TTC549 (cell line): ENCODE measurements at regions not wholly inside any gene's neighbourhood (a gene's known extent, or its start where the extent isn't known, plus 50 kb on each side); places are given as distances from the start of the nearest gene placed in this dataset.
"Not testable (repeated sequence)": the region's sequence is repeated elsewhere in the genome, so short reads cannot be mapped to it uniquely, and the experiment has no call there.

Experiments
- FAIRE-seq: peaks from 2 replicates; lab custom pipeline; 2012; peaks lifted over from hg19 to GRCh38; lab: Jason Lieb, UNC

DNA sequence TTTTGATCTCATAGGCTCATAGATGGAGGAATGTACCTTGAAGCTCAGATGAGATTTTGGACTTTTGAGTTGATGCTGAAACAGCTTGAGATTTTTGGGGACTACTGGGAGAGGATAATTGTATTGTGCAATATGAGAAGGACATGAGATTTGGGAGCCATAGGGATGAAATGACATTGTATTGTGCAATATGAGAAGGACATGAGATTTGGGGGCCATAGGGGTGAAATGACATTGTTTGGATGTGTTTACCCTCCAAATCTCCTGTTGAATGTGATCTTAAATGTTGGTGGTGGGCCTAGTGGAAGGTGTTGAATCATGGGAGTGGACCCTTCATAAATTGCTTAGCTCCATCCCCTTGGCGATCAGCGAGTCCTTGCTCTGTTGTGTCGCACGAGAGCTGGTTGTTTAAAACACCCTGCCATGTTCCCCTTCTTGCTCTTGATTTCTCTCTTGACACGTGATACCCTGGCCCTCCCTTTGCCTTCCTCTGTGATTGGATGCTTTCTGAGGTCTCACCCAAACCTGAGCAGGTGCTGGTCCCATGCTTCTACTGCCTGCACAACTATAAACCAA, 110.9 kb upstream of the TPTE start:
- FAIRE-seq, result not testable (repeated sequence)

DNA sequence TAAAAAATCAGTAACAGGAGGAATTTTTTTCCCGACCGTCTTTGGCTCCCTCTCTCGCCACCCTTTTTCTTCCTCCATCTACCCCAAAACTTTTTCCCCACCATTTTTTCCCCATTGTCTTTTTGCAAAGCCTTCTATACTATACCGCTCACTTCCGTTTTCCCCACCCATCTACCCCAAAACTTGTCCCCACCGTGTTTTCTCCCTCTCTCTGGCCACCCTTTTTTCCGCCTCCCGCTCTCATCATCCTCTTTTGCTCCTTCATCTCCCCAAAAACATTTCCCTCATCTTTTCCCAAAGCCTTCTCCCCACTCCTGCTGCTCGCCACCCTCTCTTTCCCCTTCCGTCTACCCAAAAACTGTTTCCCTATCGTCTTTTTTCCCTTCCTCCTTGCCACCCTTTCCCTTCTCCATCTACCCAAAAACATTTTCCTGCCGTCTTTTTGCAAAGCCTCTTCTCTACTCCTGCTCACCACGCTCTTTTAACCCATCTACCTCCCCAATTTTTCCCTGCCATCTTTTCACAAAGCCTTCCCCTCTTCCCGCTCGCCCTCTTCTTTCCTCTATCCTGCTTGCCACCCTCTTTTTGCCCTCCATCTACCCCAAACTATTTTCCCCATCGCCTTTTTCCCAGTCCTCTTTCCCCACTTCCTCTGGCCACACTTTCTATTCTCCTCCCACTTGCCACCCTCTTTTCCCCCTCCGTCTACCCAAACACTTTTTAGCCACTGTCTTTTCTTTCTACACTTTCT, 109.4 kb upstream of the TPTE start:
- FAIRE-seq, result not testable (repeated sequence)

DNA sequence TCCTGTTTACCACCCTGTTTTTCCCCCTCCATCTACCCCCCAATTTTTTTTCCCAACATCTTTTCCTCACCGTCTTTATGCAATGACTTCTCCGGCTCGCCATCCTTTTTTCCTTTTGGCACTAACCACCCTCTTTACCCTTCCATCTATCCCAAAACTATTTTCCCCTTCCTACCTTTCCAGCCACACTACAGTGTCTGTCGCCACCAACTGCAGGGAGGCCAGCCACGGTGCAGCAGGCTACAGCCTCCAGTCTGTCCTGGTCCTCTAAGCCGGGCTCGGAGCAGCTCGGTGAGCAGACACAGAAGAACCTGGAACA, 108.5 kb upstream of the TPTE start:
- FAIRE-seq, result not testable (repeated sequence)

DNA sequence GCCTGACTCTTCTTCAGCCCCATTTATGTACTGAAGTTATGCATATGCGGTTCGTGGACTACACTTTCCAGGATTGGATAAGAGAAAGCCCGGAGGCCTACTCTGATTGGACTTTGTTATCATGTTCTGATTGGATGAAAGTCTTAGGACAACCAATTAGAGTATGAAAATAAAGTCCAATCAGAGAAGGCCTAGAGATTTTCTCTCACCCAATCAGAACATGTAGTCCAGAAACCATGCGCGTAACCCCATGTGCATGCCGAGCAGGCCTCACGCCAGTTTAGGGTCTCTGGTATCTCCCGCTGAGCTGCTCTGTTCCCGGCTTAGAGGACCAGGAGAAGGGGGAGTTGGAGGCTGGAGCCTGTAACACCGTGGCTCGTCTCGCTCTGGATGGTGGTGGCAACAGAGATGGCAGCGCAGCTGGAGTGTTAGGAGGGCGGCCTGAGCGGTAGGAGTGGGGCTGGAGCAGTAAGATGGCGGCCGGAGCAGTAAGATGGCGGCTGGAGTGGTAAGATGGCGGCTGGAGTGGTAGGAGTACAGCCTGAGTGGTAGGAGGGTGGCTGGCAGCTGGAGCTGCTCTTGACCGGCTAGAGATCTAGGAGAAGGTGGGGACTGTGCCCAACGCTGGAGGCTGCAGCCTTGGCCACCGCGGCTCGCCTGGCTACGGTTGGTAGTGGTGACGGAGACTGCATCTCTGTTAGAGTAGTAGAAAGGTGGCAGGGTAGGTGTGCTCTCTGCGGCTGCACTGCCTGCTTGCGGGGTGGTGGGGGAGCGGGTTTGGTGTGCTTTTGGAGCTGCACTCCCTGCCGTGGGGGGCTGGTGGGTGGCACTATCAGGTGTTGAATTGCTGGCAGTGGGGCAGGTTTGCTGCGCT, 107.9 kb upstream of the TPTE start:
- FAIRE-seq, result not testable (repeated sequence)

DNA sequence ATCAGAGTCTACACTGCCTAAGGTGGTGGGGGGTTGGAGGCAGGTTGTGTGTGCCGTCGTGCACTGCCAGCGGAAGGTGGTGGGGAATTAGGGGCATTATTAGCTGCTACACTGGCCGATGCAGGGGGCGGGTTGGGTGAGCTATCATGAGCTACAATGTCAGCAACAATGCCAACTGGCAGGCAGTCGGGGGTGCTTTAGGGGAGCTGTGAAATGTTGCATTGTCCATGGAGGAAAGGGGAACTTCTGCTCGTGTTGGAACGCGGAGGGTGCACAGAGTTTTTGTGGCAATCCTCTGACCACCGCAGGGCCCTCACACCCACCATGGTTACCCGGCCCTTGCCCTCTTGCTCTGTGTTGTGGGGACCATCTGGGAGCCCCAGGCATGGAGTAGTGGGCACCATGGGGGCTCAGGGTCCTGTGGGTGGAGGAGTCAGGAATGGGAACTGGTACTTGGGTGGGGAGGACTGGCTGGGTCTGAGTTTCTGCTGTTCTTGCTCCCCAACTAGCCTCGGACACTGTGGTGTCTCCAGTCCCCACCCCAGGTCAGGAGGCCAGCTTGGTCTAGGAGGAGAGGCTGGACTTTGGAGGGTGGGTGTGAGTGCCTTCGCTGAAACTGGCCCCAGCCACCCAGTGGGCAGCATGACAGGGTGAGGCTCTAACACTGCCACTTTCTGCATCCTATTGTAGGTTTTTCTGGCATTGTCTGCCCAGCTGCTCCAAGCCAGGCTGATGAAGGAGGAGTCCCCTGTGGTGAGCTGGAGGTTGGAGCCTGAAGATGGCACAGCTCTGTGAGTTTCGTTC, 107.1 kb upstream of the TPTE start:
- FAIRE-seq, result not testable (repeated sequence)

DNA sequence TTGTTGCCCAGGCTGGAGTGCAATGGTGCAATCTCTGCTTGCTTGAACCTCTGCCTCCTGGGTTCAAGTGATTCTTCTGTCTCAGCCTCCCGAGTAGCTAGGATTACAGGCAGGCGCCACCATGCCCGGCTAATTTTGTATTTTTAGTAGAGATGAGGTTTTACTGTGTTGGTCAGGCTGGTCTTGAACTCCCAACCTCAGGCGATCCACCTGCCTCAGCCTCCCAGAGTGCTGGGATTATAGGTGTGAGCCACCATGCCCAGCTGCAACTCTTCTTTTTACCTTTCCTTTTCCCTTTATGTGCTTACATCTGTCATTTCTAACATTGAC, 106.5 kb upstream of the TPTE start:
- not testable (repeated sequence) for FAIRE-seq

DNA sequence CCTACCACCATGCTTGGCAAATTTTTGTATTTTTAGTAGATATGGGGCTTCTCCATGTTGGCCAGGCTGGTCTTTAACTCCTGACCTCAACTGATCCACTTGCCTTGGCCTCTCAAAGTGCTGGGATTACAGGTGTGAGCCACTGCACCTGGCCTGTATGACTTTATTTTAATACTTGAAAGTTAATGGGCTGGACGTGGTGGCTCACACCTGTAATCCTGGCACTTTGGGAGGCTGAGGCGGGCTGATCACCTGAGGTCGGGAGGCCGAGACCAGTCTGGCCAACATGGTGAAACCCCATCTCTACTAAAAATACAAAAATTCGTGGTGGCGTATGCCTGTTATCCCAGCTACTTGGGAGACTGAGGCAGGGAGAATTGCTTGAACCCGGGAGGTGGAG, 105.9 kb upstream of the TPTE start:
- FAIRE-seq, result not testable (repeated sequence)

DNA sequence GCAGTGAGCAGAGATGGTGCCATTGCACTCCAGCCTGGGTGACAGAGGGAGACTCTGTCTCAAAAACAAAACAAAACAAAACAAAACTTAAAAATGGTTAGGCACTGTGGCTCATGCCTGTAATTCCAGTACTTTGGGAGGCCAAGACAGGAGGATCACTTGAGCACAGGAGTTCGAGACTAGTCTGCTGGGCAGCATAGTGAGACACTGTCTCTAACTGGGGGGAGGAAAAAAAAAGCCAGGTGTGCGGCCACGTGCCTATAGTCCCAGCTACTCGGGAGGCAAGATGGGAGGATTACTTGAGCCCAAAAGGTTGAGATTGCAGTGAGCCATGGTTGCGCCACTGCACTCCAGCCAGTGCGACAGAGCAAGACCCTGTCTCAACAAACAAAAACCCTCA, 105.5 kb upstream of the TPTE start:
- FAIRE-seq, result not testable (repeated sequence)

DNA sequence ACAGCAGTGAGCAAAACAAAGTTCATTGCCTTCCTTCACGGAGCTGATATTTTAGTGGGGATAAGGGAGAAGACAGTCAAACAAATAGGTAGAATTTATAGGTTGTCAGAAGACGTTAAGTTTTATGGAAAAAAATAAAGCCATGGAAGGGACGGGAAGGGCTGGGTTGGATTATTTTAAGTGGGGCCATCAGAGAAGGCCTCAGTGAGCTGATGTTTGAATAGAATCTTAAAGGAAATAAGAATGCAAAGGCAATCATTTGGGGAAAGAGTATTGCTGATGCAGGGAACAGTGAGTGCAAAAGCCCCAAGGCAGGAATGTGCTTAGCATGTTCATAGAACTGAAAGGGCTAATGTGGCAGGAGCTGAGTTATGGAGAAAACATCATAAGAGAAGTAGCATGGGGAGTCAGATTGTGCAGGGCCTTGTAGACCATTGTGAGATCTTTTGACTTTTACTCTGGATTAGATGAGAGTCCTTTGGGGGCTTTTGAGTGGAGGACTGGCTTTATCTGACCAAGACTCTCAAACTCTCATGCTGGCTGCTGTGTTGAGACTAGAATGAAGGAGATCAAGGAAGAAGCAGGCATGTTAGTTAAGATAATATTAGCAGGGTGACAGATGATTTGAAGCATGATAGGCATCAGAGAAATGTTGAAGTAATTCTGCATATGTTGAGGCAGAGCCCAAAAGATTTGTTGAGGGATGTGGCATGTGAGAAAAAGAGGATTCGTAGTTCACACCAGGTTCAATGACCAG, 104.5 kb upstream of the TPTE start:
- not testable (repeated sequence) for FAIRE-seq

DNA sequence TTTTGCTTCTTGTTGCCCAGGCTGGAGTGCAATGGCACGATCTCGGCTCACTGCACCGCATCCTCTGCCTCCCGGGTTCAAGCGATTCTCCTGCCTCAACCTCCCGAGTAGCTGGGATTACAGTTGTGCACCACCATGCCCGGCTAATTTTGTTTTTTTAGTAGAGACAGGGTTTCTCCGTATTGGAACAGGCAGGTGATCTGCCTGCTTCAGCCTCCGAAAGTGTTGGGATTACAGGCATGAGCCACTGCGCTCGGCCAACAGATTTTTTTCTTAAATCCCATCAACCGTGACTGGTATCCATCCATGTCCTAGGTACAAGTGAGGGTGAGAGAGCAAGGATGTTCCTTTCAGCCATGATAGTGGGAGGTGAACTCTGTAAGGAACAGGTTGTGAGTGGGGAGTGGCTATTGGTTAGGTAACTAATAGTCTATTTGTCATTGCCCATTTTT, 103.8 kb upstream of the TPTE start:
- FAIRE-seq, result not testable (repeated sequence)

DNA sequence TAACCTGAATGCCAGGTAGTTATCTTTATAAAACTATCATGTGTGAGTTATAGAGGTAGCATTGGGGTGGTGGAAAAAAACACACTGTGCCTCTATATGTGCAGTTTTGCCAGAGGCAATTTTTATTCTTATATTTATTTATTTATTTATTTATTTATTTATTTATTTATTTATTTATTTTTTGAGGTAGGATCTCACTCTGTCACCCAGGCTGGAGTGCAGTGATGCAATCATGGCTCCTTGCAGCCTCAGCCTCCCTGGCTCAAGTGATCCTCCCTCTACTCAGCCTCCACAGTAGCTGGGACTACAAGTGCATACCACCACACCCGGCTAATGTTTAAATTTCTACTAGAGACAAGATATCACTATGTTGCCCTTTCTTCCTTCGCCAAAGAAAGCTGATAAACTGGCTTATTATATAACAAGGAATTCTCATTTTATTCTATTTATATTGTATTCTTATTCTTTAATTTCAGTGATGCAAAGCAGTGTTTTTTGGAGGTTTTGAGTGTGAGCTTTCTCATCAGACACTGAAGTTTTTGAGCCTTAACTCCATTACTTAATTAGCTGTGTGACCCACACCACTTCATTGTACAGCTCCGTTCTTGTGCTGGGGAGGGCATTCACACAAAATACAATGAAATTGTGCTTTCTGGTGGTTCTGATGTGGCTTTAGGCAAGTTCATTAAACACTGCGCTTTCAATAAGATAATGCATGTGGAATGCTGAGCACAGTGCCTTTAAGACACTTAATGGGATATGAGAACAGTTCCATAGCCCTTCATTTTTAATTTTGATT, 102.9 kb upstream of the TPTE start:
- FAIRE-seq, result not testable (repeated sequence)

DNA sequence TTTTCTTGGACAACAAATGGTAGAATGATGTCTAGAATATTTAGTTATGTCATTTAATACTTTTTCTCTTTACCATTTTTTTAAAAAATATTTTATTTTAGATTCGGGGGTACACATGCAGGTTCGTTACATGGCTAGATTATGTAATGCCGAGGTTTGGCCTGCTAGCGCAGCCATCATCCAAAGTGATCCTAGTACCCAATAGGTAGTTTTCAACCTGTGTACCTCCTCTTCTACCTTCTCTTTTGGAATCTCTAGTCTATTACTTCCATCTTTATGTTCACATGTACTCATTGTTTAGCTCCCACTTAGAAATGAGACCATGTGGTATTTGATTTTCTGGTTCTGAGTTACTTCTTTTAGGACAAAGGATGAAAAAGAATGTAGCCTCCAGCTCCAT, 100.2 kb upstream of the TPTE start:
- FAIRE-seq, result not testable (repeated sequence)

DNA sequence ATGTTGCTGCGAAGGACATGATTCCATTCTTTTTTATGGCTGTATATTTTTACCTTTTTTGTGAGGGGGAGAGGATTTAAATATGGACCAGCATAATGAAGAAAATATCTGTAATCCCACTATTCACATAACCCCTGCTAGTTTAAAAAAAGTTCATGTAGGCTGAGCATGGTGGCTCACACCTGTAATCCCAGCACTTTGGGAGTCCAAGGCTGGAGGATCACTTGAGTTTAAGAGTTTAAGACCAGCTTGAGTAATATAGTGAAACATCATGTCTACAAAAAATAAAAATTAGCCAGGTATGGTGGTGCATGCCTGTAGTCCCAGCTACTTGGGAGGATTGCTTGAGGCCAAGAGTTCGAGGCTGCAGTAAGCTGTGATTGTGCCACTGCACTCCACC, 99.8 kb upstream of the TPTE start:
- FAIRE-seq, result not testable (repeated sequence)

DNA sequence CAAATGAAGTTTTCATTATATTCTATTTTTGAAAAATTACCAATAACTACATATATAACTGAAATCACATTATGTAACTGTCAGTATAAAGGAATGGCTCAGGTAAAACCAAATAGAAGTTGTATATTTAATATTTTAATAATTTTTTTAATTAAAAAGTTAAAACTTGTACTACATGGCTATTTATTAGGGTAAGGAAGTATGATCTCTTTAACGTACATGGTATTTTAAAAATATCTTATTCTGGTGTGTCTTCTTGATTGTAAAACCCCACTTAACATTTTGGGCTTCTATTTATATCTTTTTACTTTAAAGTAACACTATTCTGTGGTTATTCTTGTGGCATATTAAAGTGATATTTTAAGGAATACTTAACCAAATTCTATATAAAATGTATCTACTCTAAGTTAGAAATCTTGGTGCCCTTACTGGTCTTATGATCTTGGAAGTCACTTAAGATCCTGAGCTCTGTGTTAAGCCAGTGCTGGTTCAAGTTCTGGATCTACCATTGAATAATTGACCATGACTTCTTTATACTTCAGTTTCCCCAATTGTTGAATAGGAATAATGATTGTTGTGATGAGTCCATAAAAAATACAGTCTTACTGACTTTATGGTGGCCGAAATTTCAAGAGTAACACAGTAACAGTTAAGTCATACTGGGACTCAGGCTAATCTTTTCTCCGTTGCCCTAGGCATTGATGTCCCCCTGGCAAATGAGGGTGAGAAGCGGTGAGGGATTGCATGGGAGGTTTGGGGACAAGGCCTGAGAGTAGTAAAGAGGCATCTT, 97.1 kb upstream of the TPTE start:
- peak; percentile 54 for FAIRE-seq

DNA sequence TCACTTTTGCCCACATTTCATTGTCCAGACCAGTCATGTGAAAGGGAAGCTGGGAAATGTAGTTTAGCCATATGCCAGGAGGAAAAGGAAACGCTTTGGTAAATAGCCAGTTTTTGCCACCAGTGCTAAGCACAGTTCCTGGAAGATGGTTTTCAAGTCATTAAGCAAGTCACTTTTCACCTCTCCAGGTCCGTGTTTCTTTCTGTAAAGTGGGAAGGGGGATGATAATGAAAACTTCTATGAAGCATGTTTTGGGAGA, 96.6 kb upstream of the TPTE start:
- not testable (repeated sequence) for FAIRE-seq

DNA sequence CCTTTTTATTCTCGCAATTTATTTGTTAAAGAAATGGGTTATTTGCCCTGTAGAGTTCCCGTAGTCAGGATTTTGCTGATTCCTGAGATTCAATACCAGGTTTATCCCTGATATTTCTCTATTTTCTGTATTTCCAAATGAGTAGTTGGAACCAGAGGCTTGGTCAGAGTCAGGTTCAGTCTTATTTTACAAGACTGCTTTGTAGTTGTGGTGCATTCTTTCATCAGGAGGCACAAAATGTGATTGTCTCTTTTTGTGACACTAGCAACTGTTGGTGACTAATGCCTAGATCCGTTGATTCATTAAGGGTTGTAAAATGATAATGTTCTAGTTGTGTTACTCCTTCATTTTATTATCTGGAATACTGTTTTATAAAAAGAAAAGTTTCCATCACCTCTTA, 95.5 kb upstream of the TPTE start:
- FAIRE-seq, result no peak

DNA sequence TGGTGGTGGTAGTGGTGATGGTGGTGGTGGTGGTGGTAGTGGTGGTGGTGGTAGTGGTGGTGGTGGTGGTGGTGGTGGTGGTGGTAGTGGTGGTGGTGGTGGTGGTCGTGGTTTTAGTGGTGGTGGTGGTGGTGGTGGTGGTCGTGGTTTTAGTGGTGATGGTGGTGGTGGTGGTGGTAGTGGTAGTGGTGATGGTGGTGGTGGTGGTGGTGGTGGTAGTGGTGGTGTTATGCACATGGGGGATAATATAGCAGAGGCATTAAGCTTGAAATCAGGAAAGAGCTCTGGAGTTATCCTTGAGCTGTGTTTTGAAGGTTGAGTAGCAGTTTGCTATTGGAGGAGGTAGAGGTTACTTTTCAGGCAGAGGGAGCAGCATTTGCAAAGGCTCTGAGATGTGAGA, 94.6 kb upstream of the TPTE start:
- FAIRE-seq, result not testable (repeated sequence)

DNA sequence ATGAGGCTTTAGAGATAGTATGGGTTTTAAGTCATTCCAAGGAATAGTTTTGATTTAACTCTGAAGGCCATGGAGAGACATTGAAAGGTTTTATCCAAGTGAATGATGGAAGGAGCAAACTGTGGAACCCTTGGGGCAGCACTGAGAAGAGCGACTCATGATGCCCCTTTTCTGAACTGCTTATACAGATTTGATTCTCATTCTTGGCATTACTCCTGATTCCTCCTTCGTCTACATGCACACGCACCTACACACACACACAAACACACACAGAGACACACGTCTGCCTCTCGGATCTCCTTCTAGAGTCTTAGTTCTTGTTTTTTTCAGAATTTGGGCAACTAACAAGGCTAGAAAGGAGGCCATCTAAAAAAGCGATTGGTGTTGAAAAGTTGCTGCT, 94.1 kb upstream of the TPTE start:
- not testable (repeated sequence) for FAIRE-seq

DNA sequence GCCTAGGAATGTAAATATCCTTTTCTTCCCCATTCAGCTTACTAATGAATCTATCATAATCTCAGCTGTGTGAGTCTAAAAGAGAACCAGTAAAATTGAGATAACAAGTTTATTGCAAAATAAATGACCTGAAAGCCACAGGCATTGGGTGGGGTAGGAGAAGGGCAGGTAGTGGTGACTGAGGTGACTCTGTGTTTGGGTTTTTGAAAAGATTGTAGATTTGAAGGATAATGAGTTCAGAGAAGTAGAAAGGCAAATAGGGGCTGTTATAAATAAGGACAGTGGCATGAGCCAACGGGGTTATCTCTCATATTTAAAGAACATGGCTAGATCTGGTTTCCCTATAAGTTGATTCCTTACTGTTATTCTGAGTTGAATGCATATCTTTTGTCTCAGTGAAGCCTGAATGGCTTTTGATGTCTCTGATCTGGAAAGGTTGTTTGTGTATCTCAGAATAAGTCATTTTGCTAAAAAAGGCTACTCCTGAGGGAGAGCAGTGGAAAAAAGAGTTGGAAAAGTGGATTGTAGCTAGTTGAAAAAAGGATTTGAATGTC, 92.3 kb upstream of the TPTE start:
- not testable (repeated sequence) for FAIRE-seq

DNA sequence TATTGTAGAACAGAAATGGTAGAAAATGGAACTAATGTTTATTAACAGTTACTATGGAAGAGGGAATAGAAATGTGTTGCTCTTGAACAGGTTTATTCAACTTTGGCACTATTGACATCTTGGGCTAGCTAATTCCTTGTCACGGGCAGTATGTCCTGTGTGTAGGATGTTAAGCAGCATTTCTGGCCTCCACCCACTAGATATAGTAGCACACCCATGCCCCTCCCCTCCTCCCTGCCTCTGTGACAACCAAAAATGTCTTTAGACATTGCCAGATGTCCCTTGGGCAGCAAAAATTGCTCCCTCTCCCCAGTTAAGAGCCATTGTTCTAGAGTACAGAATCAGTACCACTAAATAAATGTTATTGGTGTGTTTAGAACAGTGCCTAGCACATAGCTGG, 91.4 kb upstream of the TPTE start:
- no peak for FAIRE-seq
